Vagina (tissue), 2 donors: ENCODE measurements at regions not wholly inside any gene's neighbourhood (a gene's known extent, or its start where the extent isn't known, plus 50 kb on each side); places are given as distances from the start of the nearest gene placed in this dataset.

Experiments
- CTCF ChIP-seq, 3 experiments: fragments of 450-650 bp in 2 of 3; fragments of 200-600 bp in 1 of 3; sonication (generic) in 1 of 3; IDR thresholded peaks; one replicate each; pipeline ENCODE4 v1.5.1; 2017 to 2019; ENCODE audit warnings: antibody characterized with exemption in 3 of 3, mild to moderate bottlenecking in 2 of 3, moderate library complexity in 2 of 3
- POLR2A ChIP-seq, 2 donors: fragments of 450-650 bp; IDR thresholded peaks; one replicate each; pipeline ENCODE4 v1.6.1; 2017; ENCODE audit warnings: antibody characterized with exemption in 2 of 2, mild to moderate bottlenecking in 2 of 2, moderate library complexity in 2 of 2

- no peak for TF ChIP-seq CTCF (IDR thresholded peaks at IDR 0.05)
- TF ChIP-seq POLR2A (IDR thresholded peaks at IDR 0.05), result no peak
These were observed 166.1 kb downstream of the ADAMTS15 start for GRCh38 chr11:130614591-130614990.
